ENCODE measurements at regions not wholly inside any gene's neighbourhood (a gene's known extent, or its start where the extent isn't known, plus 50 kb on each side); places are given as distances from the start of the nearest gene placed in this dataset.

DNA sequence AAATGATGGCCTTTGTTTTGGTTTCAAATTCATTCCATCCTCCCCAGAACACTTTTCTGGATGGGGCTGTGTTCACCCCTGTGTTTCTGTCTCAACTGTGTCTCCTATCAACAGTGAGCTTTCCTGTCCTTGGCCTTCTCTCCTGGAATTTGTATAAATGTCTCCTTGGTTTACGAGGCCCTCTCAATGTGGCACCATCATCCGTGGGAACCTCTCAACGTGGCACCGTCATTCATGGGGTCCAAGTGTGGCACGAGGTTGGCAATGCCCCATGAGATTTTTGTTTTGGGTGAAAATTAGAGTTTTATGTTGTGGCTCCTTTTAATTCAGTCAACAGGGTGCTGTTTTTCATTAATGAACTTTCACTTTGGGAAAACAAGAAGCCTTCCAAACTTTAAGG is 280.7 kb upstream of the SALL3 start:
- TF ChIP-seq POLR2A (IDR thresholded peaks at IDR 0.05) (no peak), CTCF (IDR thresholded peaks at IDR 0.05) (no peak), POLR2AphosphoS5 (IDR thresholded peaks at IDR 0.05) (no peak)
